ENCODE measurements at regions not wholly inside any gene's neighbourhood (a gene's known extent, or its start where the extent isn't known, plus 50 kb on each side); places are given as distances from the start of the nearest gene placed in this dataset.
A peak's percentile ranks its signal among the peaks of the same experiment; 100 is the strongest.

GRCh38 chr21:28261298-28261697 lies 731.4 kb downstream of the LTN1 start:
- no peak for DNase-seq

- DNase-seq, result no peak
Observed at GRCh38 chr21:28257276-28257675, 735.4 kb downstream of the LTN1 start.

GRCh38 chr21:28256837-28257236 lies 735.8 kb downstream of the LTN1 start:
- no peak for DNase-seq

- DNase-seq, result no peak
Observed at GRCh38 chr21:28256420-28256831, 736.3 kb downstream of the LTN1 start.

GRCh38 chr21:28253961-28254360 lies 738.7 kb downstream of the LTN1 start:
- no peak for DNase-seq

- DNase-seq, result no peak
Observed at GRCh38 chr21:28253338-28253737, 739.3 kb downstream of the LTN1 start.

GRCh38 chr21:28252928-28253327 lies 739.7 kb downstream of the LTN1 start:
- no peak for DNase-seq

- DNase-seq, result peak; percentile 27
Observed at GRCh38 chr21:28250946-28251345, 741.7 kb downstream of the LTN1 start.

- DNase-seq, result no peak
Observed at GRCh38 chr21:28247454-28248020, 745.1 kb downstream of the LTN1 start.

- no peak for DNase-seq
Observed at GRCh38 chr21:28240586-28240985, 752.1 kb downstream of the LTN1 start.

- no peak for DNase-seq
Observed at GRCh38 chr21:28239340-28239739, 753.3 kb downstream of the LTN1 start.

- DNase-seq, result peak; percentile 38
Observed at GRCh38 chr21:28237661-28238060, 755.0 kb downstream of the LTN1 start.

GRCh38 chr21:28235169-28235895 lies 757.3 kb downstream of the LTN1 start:
- no peak for DNase-seq

- DNase-seq, result no peak
Observed at GRCh38 chr21:28234326-28234725, 758.4 kb downstream of the LTN1 start.

GRCh38 chr21:28233536-28234220 lies 759.0 kb downstream of the LTN1 start:
- DNase-seq, result no peak

GRCh38 chr21:28230559-28230958 lies 762.1 kb downstream of the LTN1 start:
- no peak for DNase-seq

GRCh38 chr21:28229814-28230213 lies 762.9 kb downstream of the LTN1 start:
- DNase-seq, result no peak

- DNase-seq, result no peak
Observed at GRCh38 chr21:28228636-28228995, 764.1 kb downstream of the LTN1 start.

- DNase-seq, result no peak
Observed at GRCh38 chr21:28227881-28228635, 764.6 kb downstream of the LTN1 start.

GRCh38 chr21:28226563-28226962 lies 766.1 kb downstream of the LTN1 start:
- no peak for DNase-seq

GRCh38 chr21:28224191-28224726 lies 768.4 kb downstream of the LTN1 start:
- DNase-seq, result no peak

GRCh38 chr21:28221984-28222383 lies 770.7 kb downstream of the LTN1 start:
- no peak for DNase-seq

GRCh38 chr21:28220680-28221079 lies 772.0 kb downstream of the LTN1 start:
- no peak for DNase-seq
